Breast epithelium (tissue), 4 donors: ENCODE measurements at regions not wholly inside any gene's neighbourhood (a gene's known extent, or its start where the extent isn't known, plus 50 kb on each side); places are given as distances from the start of the nearest gene placed in this dataset.

Experiments used
- DNase-seq, 2 donors: peaks; one replicate each; pipeline ENCODE4 v3.0.0-alpha.2; 2019; ENCODE audit warnings: low spot score in 2 of 2
- H3K27ac ChIP-seq, 2 donors: fragments of 200-600 bp; sonication (generic) in 1 of 2; one replicate each; pipeline ENCODE4 v1.5.1; 2016 to 2019; ENCODE audit warnings: mild to moderate bottlenecking in 1 of 2
- H3K27me3 ChIP-seq, 2 donors: fragments of 200-600 bp; sonication (generic) in 1 of 2; one replicate each; pipeline versions ENCODE4 v1.5.1 to v1.6.0; 2017 to 2019; ENCODE audit warnings: control low read depth in 1 of 2, mild to moderate bottlenecking in 1 of 2
- H3K36me3 ChIP-seq: fragments of 200-600 bp; one replicate; pipeline ENCODE4 v1.5.1; 2019
- H3K4me1 ChIP-seq, 2 donors: fragments of 200-600 bp; sonication (generic); one replicate each; pipeline ENCODE4 v1.5.1; 2016 to 2019; ENCODE audit warnings: control low read depth in 1 of 2
- H3K4me3 ChIP-seq, 3 donors: fragments of 200-600 bp; sonication (generic); 1 replicate in 2 of 3; 2 replicates in 1 of 3; pipeline ENCODE4 v1.5.1; 2016 to 2019; ENCODE audit warnings: mild to moderate bottlenecking in 3 of 3, moderate library complexity in 2 of 3
- H3K9me3 ChIP-seq, 2 donors: fragments of 200-600 bp; sonication (generic) in 1 of 2; one replicate each; pipeline ENCODE4 v1.5.1; 2016 to 2019; ENCODE audit warnings: control low read depth in 1 of 2
- CTCF ChIP-seq, 3 donors: fragments of 450-650 bp; IDR thresholded peaks; one replicate each; pipeline ENCODE4 v1.5.1; 2016 to 2017; ENCODE audit warnings: antibody characterized with exemption in 3 of 3, mild to moderate bottlenecking in 3 of 3, moderate library complexity in 3 of 3
- POLR2A ChIP-seq: fragments of 450-650 bp; IDR thresholded peaks from one replicate; pipeline ENCODE4 v1.6.1; 2016; ENCODE audit warnings: antibody characterized with exemption, mild to moderate bottlenecking, moderate library complexity
- POLR2AphosphoS5 ChIP-seq, 3 donors: sonication (generic); formaldehyde crosslinking; IDR thresholded peaks; one replicate each; pipeline ENCODE4 v1.6.1; 2017; ENCODE audit warnings: antibody characterized with exemption in 3 of 3
- intact Hi-C: fragments of 100-400 bp; cut with DNase I; formaldehyde crosslinking; loops from one replicate; pipeline ENCODE4 v1.15.1; 2023; ENCODE audit warnings: low total_unique reads

- Histone ChIP-seq H3K4me1 (no peaks in the 10 kb centered on the region), H3K36me3 (no peaks in the 10 kb centered on the region), H3K27ac (no peak overlapping the region), H3K27me3 (no peaks in the 10 kb centered on the region), H3K4me3 (no peak overlapping the region), H3K9me3 (no peaks in the 10 kb centered on the region)
- intact Hi-C loops: no loop called here
- no peak for DNase-seq
- TF ChIP-seq POLR2A (no peak), CTCF (IDR thresholded peaks at IDR 0.05) (no peak), POLR2AphosphoS5 (IDR thresholded peaks at IDR 0.05) (no peak)
These were observed 643.3 kb upstream of the SORCS1 start for GRCh38 chr10:107807836-107808235.

GRCh38 chr10:107806026-107806425 is 641.5 kb upstream of the SORCS1 start:
- intact Hi-C loops: no loop called here
- Histone ChIP-seq H3K36me3 (no peaks in the 10 kb centered on the region), H3K9me3 (no peaks in the 10 kb centered on the region)

GRCh38 chr10:107803546-107803945 is 639.0 kb upstream of the SORCS1 start:
- no peak overlapping the region for H3K4me3 ChIP-seq
- TF ChIP-seq POLR2A: no peak
- TF ChIP-seq CTCF (IDR thresholded peaks at IDR 0.05): no peak
- no peak for TF ChIP-seq POLR2AphosphoS5 (IDR thresholded peaks at IDR 0.05)
- no peaks in the 10 kb centered on the region for H3K27me3 ChIP-seq
- no peaks in the 10 kb centered on the region for H3K4me1 ChIP-seq
- H3K27ac ChIP-seq: no peak overlapping the region
- no peak for DNase-seq
- intact Hi-C loops: no loop called here
- H3K9me3 ChIP-seq: no peaks in the 10 kb centered on the region
- H3K36me3 ChIP-seq: no peaks in the 10 kb centered on the region

More at GRCh38 chr10:107806026-107806425, 641.5 kb upstream of the SORCS1 start:
- TF ChIP-seq CTCF (IDR thresholded peaks at IDR 0.05) (no peak), POLR2AphosphoS5 (IDR thresholded peaks at IDR 0.05) (no peak)
- Histone ChIP-seq H3K27me3 (no peaks in the 10 kb centered on the region), H3K4me1 (no peaks in the 10 kb centered on the region), H3K4me3 (no peak overlapping the region), H3K27ac (no peak overlapping the region)
- DNase-seq: no peak

GRCh38 chr10:107800061-107800460 is 635.6 kb upstream of the SORCS1 start:
- H3K4me1 ChIP-seq: no peaks in the 10 kb centered on the region
- no peaks in the 10 kb centered on the region for H3K9me3 ChIP-seq
- DNase-seq: no peak
- TF ChIP-seq CTCF (IDR thresholded peaks at IDR 0.05) (no peak), POLR2AphosphoS5 (IDR thresholded peaks at IDR 0.05) (no peak), POLR2A (no peak)
- H3K36me3 ChIP-seq: no peaks in the 10 kb centered on the region
- H3K27me3 ChIP-seq: no peaks in the 10 kb centered on the region
- no peak overlapping the region for H3K27ac ChIP-seq
- intact Hi-C loops: no loop called here
- no peak overlapping the region for H3K4me3 ChIP-seq

GRCh38 chr10:107790271-107790670 is 625.8 kb upstream of the SORCS1 start:
- intact Hi-C loops: no loop called here
- no peak for DNase-seq

More at GRCh38 chr10:107790271-107790670, 625.8 kb upstream of the SORCS1 start:
- Histone ChIP-seq H3K4me3 (no peak overlapping the region), H3K4me1 (no peaks in the 10 kb centered on the region), H3K27ac (no peak overlapping the region), H3K36me3 (no peaks in the 10 kb centered on the region), H3K9me3 (peaks cover 0 to 4% of the 10 kb centered on the region in 2 donors), H3K27me3 (no peaks in the 10 kb centered on the region)
- TF ChIP-seq CTCF (IDR thresholded peaks at IDR 0.05): no peak
- no peak for TF ChIP-seq POLR2AphosphoS5 (IDR thresholded peaks at IDR 0.05)
- TF ChIP-seq POLR2A: no peak
